ENCODE measurements at regions not wholly inside any gene's neighbourhood (a gene's known extent, or its start where the extent isn't known, plus 50 kb on each side); places are given as distances from the start of the nearest gene placed in this dataset.
"Not testable (repeated sequence)": the region's sequence is repeated elsewhere in the genome, so short reads cannot be mapped to it uniquely, and the experiment has no call there.

DNA sequence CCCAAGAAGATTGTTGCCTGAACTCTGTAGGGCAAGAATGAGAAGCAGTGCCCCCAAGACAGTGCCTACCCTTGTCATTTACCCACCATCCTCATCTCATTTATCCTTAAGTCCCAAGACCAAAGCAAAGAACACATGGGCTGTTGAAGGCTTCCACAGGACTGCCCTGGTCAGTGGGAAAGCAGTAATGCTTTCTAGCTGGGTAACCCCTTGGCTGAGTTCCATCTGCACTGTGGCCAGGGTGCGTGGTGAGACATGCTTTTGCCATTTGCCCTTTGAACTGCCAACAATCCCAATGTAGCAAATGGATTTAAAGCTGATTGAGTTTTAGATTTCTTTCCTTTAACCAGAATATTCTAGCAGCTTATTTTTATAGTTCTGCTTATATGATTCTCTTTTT lies 103.5 kb upstream of the IKBKE start:
- Histone ChIP-seq H3K4me1 (ENCODE audit: insufficient read depth, low read length) (peaks cover 13% of the 10 kb centered on the region; the same call in 1 of the 2 replicates), H3K27ac (ENCODE audit: extremely low read length, insufficient read depth, low read length) (peak overlapping the region; percentile 59)
- intact Hi-C loops (cut with micrococcal nuclease; ENCODE audit: unreplicated experiment); BruUV-seq (replicated peaks); H3K36me3 ChIP-seq (replicated peaks in 1 of 2; ENCODE audit: control insufficient read depth in 1 of 2, insufficient read depth in 2 of 2, low read length in 2 of 2); CTCF ChIA-PET (ENCODE audit: low intra/inter-chr PET ratio, low total read pairs); in situ Hi-C loops (cut with HindIII; ENCODE audit: extremely low pct_ligation_motif_present, low pct_unique_long_range_greater_than_20kb); H3K9me3 ChIP-seq (ENCODE audit: low read length); DNase-seq (ENCODE audit: low spot score); H3K9ac ChIP-seq (ENCODE audit: insufficient read depth, low read depth, low read length); H4K20me1 ChIP-seq (ENCODE audit: insufficient read depth, low read length); H3K27me3 ChIP-seq (ENCODE audit: control insufficient read depth in 1 of 2, insufficient read depth in 2 of 2, low read length in 2 of 2); H3K79me2 ChIP-seq (ENCODE audit: insufficient read depth, low read length); POLR2A ChIA-PET; H3K4me2 ChIP-seq (ENCODE audit: low read depth, low read length); H2AFZ ChIP-seq (ENCODE audit: low read length); FAIRE-seq; H3K4me3 ChIP-seq (replicated peaks in 1 of 3; ENCODE audit: insufficient read depth in 1 of 3, low read depth in 2 of 3, low read length in 3 of 3): not testable (repeated sequence)
- no CpG with 5 or more reads among the region's 1 CpG for WGBS (ENCODE audit: low lambda C conversion rate)
- ATAC-seq = peak; percentile 95

GRCh38 chr1:206367955-206368622 lies 102.2 kb upstream of the IKBKE start:
- H4K20me1 ChIP-seq (ENCODE audit: insufficient read depth, low read length); H2AFZ ChIP-seq (ENCODE audit: low read length); BruUV-seq (replicated peaks); H3K27ac ChIP-seq (ENCODE audit: extremely low read length, insufficient read depth, low read length); ATAC-seq; POLR2A ChIA-PET; FAIRE-seq; H3K27me3 ChIP-seq (ENCODE audit: control insufficient read depth in 1 of 2, insufficient read depth in 2 of 2, low read length in 2 of 2); H3K36me3 ChIP-seq (replicated peaks in 1 of 2; ENCODE audit: control insufficient read depth in 1 of 2, insufficient read depth in 2 of 2, low read length in 2 of 2); H3K4me2 ChIP-seq (ENCODE audit: low read depth, low read length); intact Hi-C loops (cut with micrococcal nuclease; ENCODE audit: unreplicated experiment); H3K4me3 ChIP-seq (replicated peaks in 1 of 3; ENCODE audit: insufficient read depth in 1 of 3, low read depth in 2 of 3, low read length in 3 of 3); H3K79me2 ChIP-seq (ENCODE audit: insufficient read depth, low read length); DNase-seq (ENCODE audit: low spot score); H3K9me3 ChIP-seq (ENCODE audit: low read length); in situ Hi-C loops (cut with HindIII; ENCODE audit: extremely low pct_ligation_motif_present, low pct_unique_long_range_greater_than_20kb); H3K9ac ChIP-seq (ENCODE audit: insufficient read depth, low read depth, low read length); CTCF ChIA-PET (ENCODE audit: low intra/inter-chr PET ratio, low total read pairs): not testable (repeated sequence)
- H3K4me1 ChIP-seq (ENCODE audit: insufficient read depth, low read length) = peaks cover 13% of the 10 kb centered on the region; the same call in 1 of the 2 replicates
- 100% methylated on average over 3 of the region's 6 CpGs for WGBS (ENCODE audit: low lambda C conversion rate)

GRCh38 chr1:206374725-206375124 lies 95.6 kb upstream of the IKBKE start:
- not testable (repeated sequence) for H4K20me1 ChIP-seq (ENCODE audit: insufficient read depth, low read length)

More at GRCh38 chr1:206374725-206375124, 95.6 kb upstream of the IKBKE start:
- in situ Hi-C loops (cut with HindIII; ENCODE audit: extremely low pct_ligation_motif_present, low pct_unique_long_range_greater_than_20kb); H3K4me1 ChIP-seq (ENCODE audit: insufficient read depth, low read length); DNase-seq (ENCODE audit: low spot score); intact Hi-C loops (cut with micrococcal nuclease; ENCODE audit: unreplicated experiment); H3K9me3 ChIP-seq (ENCODE audit: low read length); H3K4me2 ChIP-seq (ENCODE audit: low read depth, low read length); H2AFZ ChIP-seq (ENCODE audit: low read length); H3K27me3 ChIP-seq (ENCODE audit: control insufficient read depth in 1 of 2, insufficient read depth in 2 of 2, low read length in 2 of 2); H3K79me2 ChIP-seq (ENCODE audit: insufficient read depth, low read length); FAIRE-seq; H3K4me3 ChIP-seq (replicated peaks in 1 of 3; ENCODE audit: insufficient read depth in 1 of 3, low read depth in 2 of 3, low read length in 3 of 3); ATAC-seq; BruUV-seq (replicated peaks); H3K9ac ChIP-seq (ENCODE audit: insufficient read depth, low read depth, low read length); H3K36me3 ChIP-seq (replicated peaks in 1 of 2; ENCODE audit: control insufficient read depth in 1 of 2, insufficient read depth in 2 of 2, low read length in 2 of 2); H3K27ac ChIP-seq (ENCODE audit: extremely low read length, insufficient read depth, low read length); POLR2A ChIA-PET; CTCF ChIA-PET (ENCODE audit: low intra/inter-chr PET ratio, low total read pairs): not testable (repeated sequence)
- WGBS (ENCODE audit: low lambda C conversion rate) = no CpG with 5 or more reads among the region's 5 CpGs

Measured in HepG2 (cell line).